WERI-Rb-1 (cell line): ENCODE measurements at regions not wholly inside any gene's neighbourhood (a gene's known extent, or its start where the extent isn't known, plus 50 kb on each side); places are given as distances from the start of the nearest gene placed in this dataset.

Source experiments
- DNase-seq: peaks from one replicate; pipeline ENCODE4 v3.0.0-alpha.2; 2020
- H3K27ac ChIP-seq: fragments of 250-450 bp; sonication (Bioruptor Pico); 2 replicates; pipeline ENCODE4 v1.5.1; 2020; ENCODE audit warnings: mild to moderate bottlenecking, moderate library complexity
- H3K27me3 ChIP-seq: fragments of 250-450 bp; sonication (Bioruptor Pico); 2 replicates; pipeline ENCODE4 v1.5.1; 2021; ENCODE audit warnings: mild to moderate bottlenecking, low read depth, moderate library complexity; ENCODE audit not compliant: insufficient read depth, severe bottlenecking
- H3K36me3 ChIP-seq: fragments of 250-450 bp; sonication (Bioruptor Pico); 2 replicates; pipeline ENCODE4 v1.5.1; 2020; ENCODE audit warnings: mild to moderate bottlenecking, moderate library complexity
- H3K4me3 ChIP-seq: 2 replicates; pipeline ENCODE4 v1.5.1; 2011; ENCODE audit warnings: low read depth, mild to moderate bottlenecking, control low read depth, low read length
- H3K9me3 ChIP-seq: fragments of 250-450 bp; sonication (Bioruptor Pico); 2 replicates; pipeline ENCODE4 v1.5.1; 2021; ENCODE audit warnings: mild to moderate bottlenecking, moderate library complexity; ENCODE audit not compliant: severe bottlenecking
- TF ChIP-seq, protein P1 (sequence below): IDR thresholded peaks from 2 replicates; pipeline ENCODE4 v1.5.1; 2011; ENCODE audit warnings: low read depth, mild to moderate bottlenecking, control low read depth, inconsistent platforms, low read length

DNA sequence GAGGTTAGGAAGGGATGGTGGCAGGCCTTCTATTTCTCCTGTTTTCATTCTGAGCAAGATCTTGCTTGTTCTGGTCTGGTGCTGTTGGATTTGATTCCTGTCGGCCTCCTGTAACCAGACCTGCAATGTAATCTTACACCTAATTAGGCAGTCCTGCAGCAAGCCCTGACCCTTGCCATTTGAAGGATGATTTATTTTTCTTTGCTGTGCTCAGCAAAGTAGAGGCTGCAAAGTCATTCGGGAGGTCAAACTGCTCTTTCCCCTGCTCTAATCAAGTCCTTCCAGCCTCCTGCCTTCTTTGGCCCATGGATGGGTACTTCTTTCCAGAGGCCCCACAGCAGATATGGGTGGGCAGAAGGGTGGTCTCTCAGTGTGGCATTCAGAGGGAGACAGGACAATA lies 417.7 kb upstream of the USP24 start:
- no peak overlapping the region for H3K27ac ChIP-seq

DNA sequence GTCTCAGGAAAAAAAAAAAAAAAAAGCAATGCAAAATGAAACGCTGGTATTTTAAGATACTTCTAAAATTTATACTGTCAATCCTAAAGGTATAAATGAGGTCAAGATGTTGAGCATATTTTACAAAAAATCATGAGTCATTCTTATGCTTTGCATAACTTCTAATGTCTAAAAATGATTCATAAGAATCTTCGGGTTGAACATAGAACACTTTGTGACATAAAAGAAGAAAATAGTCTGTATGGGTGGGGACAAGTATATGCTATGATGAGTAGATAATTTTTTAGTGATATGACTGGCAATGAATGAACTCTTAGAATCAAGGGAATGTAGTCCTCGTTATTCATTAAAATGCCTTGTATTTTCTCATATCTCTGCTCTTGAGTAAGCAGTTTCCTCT lies 416.9 kb upstream of the USP24 start:
- no peak for DNase-seq

More for the DNA sequence above, 417.7 kb upstream of the USP24 start:
- no peak for DNase-seq
- H3K27me3 ChIP-seq, result peaks cover 6% of the 10 kb centered on the region
- peaks cover 3% of the 10 kb centered on the region for H3K9me3 ChIP-seq
- no peak overlapping the region for H3K4me3 ChIP-seq
- H3K36me3 ChIP-seq, result no peaks in the 10 kb centered on the region
- TF ChIP-seq, protein P1, sequence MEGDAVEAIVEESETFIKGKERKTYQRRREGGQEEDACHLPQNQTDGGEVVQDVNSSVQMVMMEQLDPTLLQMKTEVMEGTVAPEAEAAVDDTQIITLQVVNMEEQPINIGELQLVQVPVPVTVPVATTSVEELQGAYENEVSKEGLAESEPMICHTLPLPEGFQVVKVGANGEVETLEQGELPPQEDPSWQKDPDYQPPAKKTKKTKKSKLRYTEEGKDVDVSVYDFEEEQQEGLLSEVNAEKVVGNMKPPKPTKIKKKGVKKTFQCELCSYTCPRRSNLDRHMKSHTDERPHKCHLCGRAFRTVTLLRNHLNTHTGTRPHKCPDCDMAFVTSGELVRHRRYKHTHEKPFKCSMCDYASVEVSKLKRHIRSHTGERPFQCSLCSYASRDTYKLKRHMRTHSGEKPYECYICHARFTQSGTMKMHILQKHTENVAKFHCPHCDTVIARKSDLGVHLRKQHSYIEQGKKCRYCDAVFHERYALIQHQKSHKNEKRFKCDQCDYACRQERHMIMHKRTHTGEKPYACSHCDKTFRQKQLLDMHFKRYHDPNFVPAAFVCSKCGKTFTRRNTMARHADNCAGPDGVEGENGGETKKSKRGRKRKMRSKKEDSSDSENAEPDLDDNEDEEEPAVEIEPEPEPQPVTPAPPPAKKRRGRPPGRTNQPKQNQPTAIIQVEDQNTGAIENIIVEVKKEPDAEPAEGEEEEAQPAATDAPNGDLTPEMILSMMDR, result no peak

DNA sequence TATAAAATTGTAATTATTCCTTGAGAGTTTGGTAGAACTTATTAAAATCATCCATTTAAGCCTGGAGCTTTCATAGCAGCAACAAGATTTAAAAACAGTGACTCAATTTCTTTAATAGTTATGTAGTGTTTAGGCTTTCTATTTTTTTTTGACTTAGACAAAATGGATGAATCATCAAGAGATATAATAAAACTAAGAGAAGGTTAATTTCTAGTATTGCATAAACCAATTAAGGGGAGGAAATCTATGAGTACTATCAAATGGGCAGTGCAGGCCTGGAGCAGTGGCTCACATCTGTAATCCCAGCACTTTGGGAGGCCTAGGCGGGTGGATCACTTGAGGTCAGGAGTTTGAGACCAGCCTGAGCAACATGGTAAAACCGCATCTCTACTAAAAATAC lies 416.3 kb upstream of the USP24 start:
- Histone ChIP-seq H3K27me3 (peaks cover 6% of the 10 kb centered on the region), H3K36me3 (no peaks in the 10 kb centered on the region), H3K27ac (no peak overlapping the region), H3K4me3 (no peak overlapping the region), H3K9me3 (peaks cover 3% of the 10 kb centered on the region)
- no peak for DNase-seq
- TF ChIP-seq, protein P1, result no peak

More for the DNA sequence above, 416.9 kb upstream of the USP24 start:
- no peaks in the 10 kb centered on the region for H3K36me3 ChIP-seq
- peaks cover 6% of the 10 kb centered on the region for H3K27me3 ChIP-seq
- no peak overlapping the region for H3K27ac ChIP-seq
- TF ChIP-seq, protein P1, result no peak
- H3K4me3 ChIP-seq, result no peak overlapping the region
- peaks cover 3% of the 10 kb centered on the region for H3K9me3 ChIP-seq

DNA sequence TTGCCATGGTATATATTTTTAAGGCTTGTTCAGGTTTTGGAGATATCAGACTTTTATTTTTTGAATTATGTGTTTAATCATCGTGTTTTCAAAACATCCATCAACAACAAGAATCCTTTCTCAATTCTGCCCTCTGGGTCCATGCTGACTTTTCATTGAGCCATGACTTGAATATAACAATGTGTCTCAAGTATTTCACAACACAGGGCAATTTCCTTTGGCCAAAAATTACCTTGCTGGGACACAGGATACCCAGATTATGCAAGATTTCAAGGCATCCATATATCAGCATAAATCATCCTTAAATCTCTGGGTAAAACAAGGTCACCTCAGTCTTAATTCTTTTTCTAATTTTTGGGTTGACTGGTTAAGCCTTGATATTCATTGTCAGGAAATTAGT lies 411.2 kb upstream of the USP24 start:
- TF ChIP-seq, protein P1, result no peak

DNA sequence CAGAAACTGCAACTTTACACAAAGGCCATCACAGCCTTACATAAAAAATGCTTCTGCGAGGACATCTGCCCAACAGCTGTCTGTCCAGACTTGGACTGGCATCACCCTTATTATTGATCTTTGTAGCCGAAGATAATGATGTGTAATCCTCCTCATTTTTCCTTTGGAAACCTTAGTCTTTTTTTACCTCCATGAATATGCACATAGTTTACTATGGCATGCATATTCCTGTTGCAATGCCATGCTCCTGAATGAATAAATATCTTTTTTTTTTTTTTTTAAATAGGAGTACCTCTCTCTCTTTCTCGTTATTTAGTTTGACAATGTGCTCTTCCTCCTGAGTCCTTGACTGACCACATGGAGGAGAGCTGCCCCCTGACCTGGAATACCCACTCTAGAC lies 409.6 kb upstream of the USP24 start:
- TF ChIP-seq, protein P1, result no peak
- no peaks in the 10 kb centered on the region for H3K36me3 ChIP-seq
- no peaks in the 10 kb centered on the region for H3K9me3 ChIP-seq
- H3K27ac ChIP-seq, result no peak overlapping the region
- no peaks in the 10 kb centered on the region for H3K27me3 ChIP-seq
- no peak for DNase-seq
- no peak overlapping the region for H3K4me3 ChIP-seq

More for the DNA sequence above, 411.2 kb upstream of the USP24 start:
- H3K36me3 ChIP-seq, result no peaks in the 10 kb centered on the region
- H3K4me3 ChIP-seq, result no peak overlapping the region
- H3K27ac ChIP-seq, result no peak overlapping the region
- peaks cover 3% of the 10 kb centered on the region for H3K9me3 ChIP-seq
- no peak for DNase-seq
- H3K27me3 ChIP-seq, result no peaks in the 10 kb centered on the region

DNA sequence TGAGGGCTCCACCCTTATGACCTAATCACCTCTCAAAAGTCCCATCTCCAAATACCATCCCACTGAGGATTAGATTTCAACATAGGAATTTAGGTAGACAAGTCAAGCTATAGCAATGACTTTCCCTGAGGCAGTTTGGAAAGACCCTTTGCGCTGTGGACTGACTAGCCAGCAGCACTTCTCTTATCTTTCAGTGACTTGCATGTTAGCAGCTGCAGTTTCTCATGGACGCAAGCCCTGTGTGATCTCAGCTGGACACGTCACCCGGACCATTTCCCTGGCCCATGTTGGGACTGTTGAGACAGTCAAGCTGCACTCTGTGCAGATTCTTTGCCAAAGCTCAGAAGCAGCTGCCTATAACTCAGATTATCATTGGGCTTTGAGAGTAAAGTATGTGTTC lies 408.1 kb upstream of the USP24 start:
- Histone ChIP-seq H3K36me3 (no peaks in the 10 kb centered on the region), H3K27ac (no peak overlapping the region), H3K27me3 (no peaks in the 10 kb centered on the region), H3K4me3 (no peak overlapping the region), H3K9me3 (no peaks in the 10 kb centered on the region)
- no peak for DNase-seq
- TF ChIP-seq, protein P1, result no peak
